Breast epithelium (tissue), 3 donors: ENCODE measurements at regions not wholly inside any gene's neighbourhood (a gene's known extent, or its start where the extent isn't known, plus 50 kb on each side); places are given as distances from the start of the nearest gene placed in this dataset.

ENCODE experiments used
- CTCF ChIP-seq, 3 donors: fragments of 450-650 bp; IDR thresholded peaks; one replicate each; pipeline ENCODE4 v1.5.1; 2016 to 2017; ENCODE audit warnings: antibody characterized with exemption in 3 of 3, mild to moderate bottlenecking in 3 of 3, moderate library complexity in 3 of 3
- POLR2A ChIP-seq: fragments of 450-650 bp; IDR thresholded peaks from one replicate; pipeline ENCODE4 v1.6.1; 2016; ENCODE audit warnings: antibody characterized with exemption, mild to moderate bottlenecking, moderate library complexity
- POLR2AphosphoS5 ChIP-seq, 3 donors: sonication (generic); formaldehyde crosslinking; IDR thresholded peaks; one replicate each; pipeline ENCODE4 v1.6.1; 2017; ENCODE audit warnings: antibody characterized with exemption in 3 of 3

- TF ChIP-seq POLR2A (no peak), CTCF (IDR thresholded peaks at IDR 0.05) (no peak), POLR2AphosphoS5 (IDR thresholded peaks at IDR 0.05) (no peak)
Observed at GRCh38 chr2:138877421-138877820, 97.2 kb upstream of the NXPH2 start.
